ENCODE measurements at regions not wholly inside any gene's neighbourhood (a gene's known extent, or its start where the extent isn't known, plus 50 kb on each side); places are given as distances from the start of the nearest gene placed in this dataset.

- no peak for TF ChIP-seq CTCF (conservative IDR thresholded peaks at IDR 0.05 in 1 of 2, IDR thresholded peaks at IDR 0.05 in 1 of 2; ENCODE audit: low read depth in 1 of 2, low read length in 2 of 2)
- TF ChIP-seq EZH2 (IDR thresholded peaks at IDR 0.05; ENCODE audit: low read length, missing control alignments): no peak
Measured at GRCh38 chr3:150319900-150320299, 88.2 kb upstream of the TSC22D2 start.

All from fibroblast of lung (primary cell).